Keratinocyte (primary cell): ENCODE measurements at regions not wholly inside any gene's neighbourhood (a gene's known extent, or its start where the extent isn't known, plus 50 kb on each side); places are given as distances from the start of the nearest gene placed in this dataset.

Experiments
- DNase-seq: peaks from one replicate; pipeline ENCODE4 v3.0.0-alpha.2; 2011; ENCODE audit warnings: low read depth, missing footprints, low spot score
- FAIRE-seq: peaks from 2 replicates; lab custom pipeline; 2011; peaks lifted over from hg19 to GRCh38; lab: Jason Lieb, UNC
- H2AFZ ChIP-seq: 2 replicates; pipeline ENCODE4 v1.6.0; 2012; ENCODE audit warnings: low read length, control low read depth, inconsistent platforms; ENCODE audit not compliant: control insufficient read depth
- H3K27ac ChIP-seq: 2 replicates; pipeline ENCODE4 v1.5.1; 2011; ENCODE audit warnings: low read length; ENCODE audit not compliant: control insufficient read depth, insufficient read depth
- H3K27me3 ChIP-seq: 3 replicates; pipeline ENCODE4 v1.6.0; 2011; ENCODE audit warnings: low read length; ENCODE audit not compliant: control insufficient read depth, insufficient read depth; ENCODE audit errors: extremely low read depth
- H3K36me3 ChIP-seq, 2 experiments: 2 replicates in 1 of 2; 3 replicates in 1 of 2; pipeline ENCODE4 v1.5.1; 2011; ENCODE audit warnings: low read length in 2 of 2, mild to moderate bottlenecking in 1 of 2; ENCODE audit not compliant: control insufficient read depth in 2 of 2, insufficient read depth in 2 of 2; ENCODE audit errors: extremely low read depth in 1 of 2
- H3K4me1 ChIP-seq: 3 replicates; pipeline ENCODE4 v1.5.1; 2011; ENCODE audit warnings: low read length; ENCODE audit not compliant: control insufficient read depth, insufficient read depth; ENCODE audit errors: extremely low read depth
- H3K4me2 ChIP-seq: 3 replicates; pipeline ENCODE4 v1.6.0; 2011; ENCODE audit warnings: low read depth, low read length; ENCODE audit not compliant: control insufficient read depth, insufficient read depth; ENCODE audit errors: extremely low read depth
- H3K4me3 ChIP-seq, 3 experiments: fragments of 200-600 bp in 1 of 3; sonication (generic) in 1 of 3; 2 replicates in 2 of 3; 3 replicates in 1 of 3; pipeline ENCODE4 v1.5.1; 2011 to 2016; ENCODE audit warnings: low read length in 3 of 3, mild to moderate bottlenecking in 3 of 3, control low read depth in 2 of 3, inconsistent platforms in 1 of 3, low read depth in 1 of 3, mixed read lengths in 1 of 3, mixed run types in 1 of 3, moderate library complexity in 1 of 3; ENCODE audit not compliant: control insufficient read depth in 2 of 3, insufficient read depth in 2 of 3; ENCODE audit errors: extremely low read depth in 1 of 3
- H3K79me2 ChIP-seq: 2 replicates; pipeline ENCODE4 v1.6.0; 2012; ENCODE audit warnings: low read length; ENCODE audit not compliant: control insufficient read depth, insufficient read depth
- H3K9ac ChIP-seq: 3 replicates; pipeline ENCODE4 v1.6.0; 2011; ENCODE audit warnings: low read length; ENCODE audit not compliant: control insufficient read depth, insufficient read depth; ENCODE audit errors: extremely low read depth
- H3K9me1 ChIP-seq: 3 replicates; pipeline ENCODE4 v1.6.0; 2011; ENCODE audit warnings: low read length; ENCODE audit not compliant: control insufficient read depth, insufficient read depth; ENCODE audit errors: extremely low read depth
- H3K9me3 ChIP-seq: 2 replicates; pipeline ENCODE4 v1.5.1; 2012; ENCODE audit warnings: low read depth, low read length; ENCODE audit not compliant: control insufficient read depth
- H4K20me1 ChIP-seq: 3 replicates; pipeline ENCODE4 v1.6.0; 2011; ENCODE audit warnings: low read length; ENCODE audit not compliant: control insufficient read depth, insufficient read depth; ENCODE audit errors: extremely low read depth
- CTCF ChIP-seq, 3 experiments: IDR thresholded peaks in 1 of 3; conservative IDR thresholded peaks in 1 of 3; optimal IDR thresholded peaks in 1 of 3; 2 replicates in 2 of 3; 3 replicates in 1 of 3; pipeline versions ENCODE3 to v1.5.1; 2011; ENCODE audit warnings: low read length in 3 of 3, mild to moderate bottlenecking in 3 of 3, moderate library complexity in 2 of 3, control low read depth in 1 of 3, inconsistent platforms in 1 of 3; ENCODE audit not compliant: insufficient read depth in 2 of 3; ENCODE audit errors: extremely low read depth in 1 of 3
- EZH2 ChIP-seq: IDR thresholded peaks from one replicate; pipeline ENCODE4 v1.6.1; 2012; ENCODE audit warnings: inconsistent platforms, mild to moderate bottlenecking, low read length, moderate library complexity
- dilution Hi-C: fragments of 300-500 bp; cut with MboI; formaldehyde crosslinking; loops from one replicate; pipeline ENCODE4 v1.7.0; 2020; ENCODE audit warnings: low sequenced_read_pairs; ENCODE audit not compliant: extremely low pct_ligation_motif_present

- no peak for DNase-seq
- Histone ChIP-seq H2AFZ (no peak overlapping the region), H4K20me1 (no peaks in the 10 kb centered on the region), H3K36me3 (no peaks in the 10 kb centered on the region), H3K79me2 (no peaks in the 10 kb centered on the region), H3K27me3 (no peaks in the 10 kb centered on the region), H3K27ac (no peak overlapping the region), H3K4me3 (no peak overlapping the region), H3K9me3 (no peaks in the 10 kb centered on the region), H3K4me1 (no peaks in the 10 kb centered on the region), H3K4me2 (no peak overlapping the region), H3K9me1 (no peaks in the 10 kb centered on the region), H3K9ac (no peak overlapping the region)
- FAIRE-seq = no peak
- TF ChIP-seq CTCF (optimal IDR thresholded peaks at IDR 0.05 in 1 of 3, IDR thresholded peaks at IDR 0.05 in 1 of 3, conservative IDR thresholded peaks at IDR 0.05 in 1 of 3; ENCODE audit: extremely low read depth in 1 of 3, insufficient read depth in 2 of 3, low read length in 3 of 3) (no peak), EZH2 (no peak)
- dilution Hi-C loops = no loop called here
Observed at GRCh38 chr13:64276232-64276631, 2860.6 kb upstream of the PCDH20 start.

GRCh38 chr13:64274481-64275217, 2859.0 kb upstream of the PCDH20 start:
- H2AFZ ChIP-seq = no peak overlapping the region

More at GRCh38 chr13:64274481-64275217, 2859.0 kb upstream of the PCDH20 start:
- H3K79me2 ChIP-seq = no peaks in the 10 kb centered on the region
- H3K9me1 ChIP-seq = no peaks in the 10 kb centered on the region
- no peak for DNase-seq
- no peak for FAIRE-seq
- dilution Hi-C loops = no loop called here
- H3K36me3 ChIP-seq = no peaks in the 10 kb centered on the region
- no peak overlapping the region for H3K4me2 ChIP-seq
- H3K9me3 ChIP-seq = no peaks in the 10 kb centered on the region
- no peak overlapping the region for H3K9ac ChIP-seq
- H3K4me1 ChIP-seq = no peaks in the 10 kb centered on the region
- no peaks in the 10 kb centered on the region for H4K20me1 ChIP-seq
- H3K27ac ChIP-seq = no peak overlapping the region
- H3K4me3 ChIP-seq = no peak overlapping the region
- TF ChIP-seq EZH2 = no peak
- no peak for TF ChIP-seq CTCF (optimal IDR thresholded peaks at IDR 0.05 in 1 of 3, IDR thresholded peaks at IDR 0.05 in 1 of 3, conservative IDR thresholded peaks at IDR 0.05 in 1 of 3; ENCODE audit: extremely low read depth in 1 of 3, insufficient read depth in 2 of 3, low read length in 3 of 3)
- H3K27me3 ChIP-seq = no peaks in the 10 kb centered on the region
